ENCODE measurements at regions not wholly inside any gene's neighbourhood (a gene's known extent, or its start where the extent isn't known, plus 50 kb on each side); places are given as distances from the start of the nearest gene placed in this dataset.

DNA sequence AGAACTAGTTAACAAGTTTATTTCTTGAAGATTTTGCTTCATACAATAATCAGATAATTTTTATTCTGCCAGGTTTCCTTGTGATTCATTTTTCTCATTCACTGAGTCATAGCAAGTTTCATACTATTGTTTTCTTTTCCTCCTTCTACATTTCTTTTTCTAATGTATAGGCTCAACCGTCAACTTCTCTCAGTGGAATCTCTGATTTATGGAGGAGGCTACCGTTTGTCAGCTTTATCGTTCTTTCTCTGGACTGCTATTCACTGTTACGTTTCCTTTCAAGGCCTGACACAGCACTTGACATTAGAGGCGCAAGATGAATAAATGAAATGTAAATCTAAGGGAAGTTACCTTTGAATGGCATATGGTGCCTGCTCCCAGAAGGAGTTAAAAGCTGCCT lies 284.3 kb upstream of the NR5A2 start:
- TF ChIP-seq POLR2A (IDR thresholded peaks at IDR 0.05) (no peak), CTCF (IDR thresholded peaks at IDR 0.05) (no peak)
- intact Hi-C loops (cut with DNase I) = no loop called here
- Histone ChIP-seq H3K4me3 (replicated peaks in 1 of 3) (no peak overlapping the region), H3K9me3 (no peaks in the 10 kb centered on the region), H3K4me1 (peaks cover 0 to 3% of the 10 kb centered on the region in 2 donors), H3K27ac (no peak overlapping the region), H3K36me3 (no peaks in the 10 kb centered on the region), H3K27me3 (no peaks in the 10 kb centered on the region)
- DNase-seq = no peak
- WGBS, 2 donors = 80 to 82% methylated on average over 5 of the region's 5 CpGs

GRCh38 chr1:199746666-199747384 lies 280.7 kb upstream of the NR5A2 start:
- H3K27me3 ChIP-seq = no peaks in the 10 kb centered on the region
- H3K9me3 ChIP-seq = no peaks in the 10 kb centered on the region
- TF ChIP-seq CTCF (IDR thresholded peaks at IDR 0.05) (no peak), POLR2A (IDR thresholded peaks at IDR 0.05) (no peak)
- intact Hi-C loops (cut with DNase I) = no loop called here
- WGBS, 2 donors = 66 to 94% methylated on average over 2 of the region's 2 CpGs
- no peak overlapping the region for H3K4me3 ChIP-seq (replicated peaks in 1 of 3)
- peaks cover 0 to 5% of the 10 kb centered on the region in 2 donors for H3K4me1 ChIP-seq
- H3K36me3 ChIP-seq = no peaks in the 10 kb centered on the region
- no peak overlapping the region for H3K27ac ChIP-seq
- no peak for DNase-seq

- Histone ChIP-seq H3K27ac (no peak overlapping the region), H3K36me3 (no peaks in the 10 kb centered on the region), H3K4me1 (peaks cover 0 to 5% of the 10 kb centered on the region in 2 donors), H3K27me3 (no peaks in the 10 kb centered on the region), H3K9me3 (no peaks in the 10 kb centered on the region), H3K4me3 (replicated peaks in 1 of 3) (no peak overlapping the region)
- no peak for TF ChIP-seq CTCF (IDR thresholded peaks at IDR 0.05)
- TF ChIP-seq POLR2A (IDR thresholded peaks at IDR 0.05) = no peak
- intact Hi-C loops (cut with DNase I) = no loop called here
- DNase-seq = peak; percentile 68 to 72
- 13 to 31% methylated on average over 17 of the region's 17 CpGs for WGBS, 2 donors
Observed at GRCh38 chr1:199747984-199748383, 279.5 kb upstream of the NR5A2 start.

DNA sequence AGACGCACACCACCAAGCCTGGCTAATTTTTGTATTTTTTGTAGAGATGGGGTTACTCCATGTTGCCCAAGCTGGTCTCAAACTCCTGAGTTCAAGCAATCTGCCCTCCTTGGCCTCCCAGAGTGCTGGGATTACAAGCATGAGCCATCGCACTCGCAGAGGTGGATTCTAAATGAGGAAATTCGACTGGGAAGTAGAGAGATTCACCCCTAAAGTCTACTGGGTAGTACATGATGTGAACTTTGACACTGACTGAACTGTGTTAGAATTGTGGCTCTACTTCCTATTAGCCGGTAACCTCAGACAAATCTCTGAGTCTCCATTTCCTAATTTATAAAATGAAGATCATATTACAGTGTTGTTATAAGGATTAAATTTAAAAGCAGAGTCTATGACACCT lies 276.0 kb upstream of the NR5A2 start:
- no peaks in the 10 kb centered on the region for H3K36me3 ChIP-seq
- intact Hi-C loops (cut with DNase I) = no loop called here
- WGBS, 2 donors = 92 to 94% methylated on average over 5 of the region's 5 CpGs

More for the DNA sequence above, 276.0 kb upstream of the NR5A2 start:
- no peak overlapping the region for H3K4me3 ChIP-seq (replicated peaks in 1 of 3)
- H3K27ac ChIP-seq = no peak overlapping the region
- no peak for DNase-seq
- TF ChIP-seq CTCF (IDR thresholded peaks at IDR 0.05) = no peak
- TF ChIP-seq POLR2A (IDR thresholded peaks at IDR 0.05) = no peak
- no peaks in the 10 kb centered on the region for H3K27me3 ChIP-seq
- peaks cover 0 to 5% of the 10 kb centered on the region in 2 donors for H3K4me1 ChIP-seq
- H3K9me3 ChIP-seq = no peaks in the 10 kb centered on the region

All from thyroid gland (tissue), 4 donors.